Sigmoid colon (tissue), 6 donors: ENCODE measurements at regions not wholly inside any gene's neighbourhood (a gene's known extent, or its start where the extent isn't known, plus 50 kb on each side); places are given as distances from the start of the nearest gene placed in this dataset.

Experiments used
- DNase-seq: peaks from one replicate; pipeline ENCODE4 v3.0.0-alpha.2; 2019
- H3K27ac ChIP-seq, 4 donors: fragments of 200-600 bp; sonication (generic); one replicate each; pipeline ENCODE4 v1.5.1; 2016 to 2019; ENCODE audit warnings: mild to moderate bottlenecking in 1 of 4
- H3K27me3 ChIP-seq, 3 donors: fragments of 200-600 bp; sonication (generic); one replicate each; pipeline ENCODE4 v1.5.1; 2019; ENCODE audit warnings: mild to moderate bottlenecking in 1 of 3
- H3K36me3 ChIP-seq, 4 donors: fragments of 200-600 bp; sonication (generic); one replicate each; pipeline ENCODE4 v1.5.1; 2016 to 2019
- H3K4me1 ChIP-seq, 4 donors: fragments of 200-600 bp; sonication (generic); one replicate each; pipeline ENCODE4 v1.5.1; 2017 to 2019
- H3K4me3 ChIP-seq, 4 donors: fragments of 200-600 bp; sonication (generic); one replicate each; pipeline ENCODE4 v1.5.1; 2017 to 2019; ENCODE audit warnings: mild to moderate bottlenecking in 2 of 4, moderate library complexity in 1 of 4
- H3K9me3 ChIP-seq, 4 donors: fragments of 200-600 bp in 3 of 4; sonication (generic) in 3 of 4; one replicate each; pipeline versions ENCODE4 v1.5.1 to v1.6.1; 2013 to 2019
- CTCF ChIP-seq, 4 experiments: fragments of 450-650 bp in 3 of 4; fragments of 200-600 bp in 1 of 4; IDR thresholded peaks; one replicate each; pipeline ENCODE4 v1.5.1; 2016 to 2019; ENCODE audit warnings: antibody characterized with exemption in 4 of 4, mild to moderate bottlenecking in 3 of 4, moderate library complexity in 2 of 4
- EP300 ChIP-seq, 4 donors: sonication (generic); formaldehyde crosslinking; IDR thresholded peaks; one replicate each; pipeline ENCODE4 v1.6.1; 2017; ENCODE audit warnings: antibody characterized with exemption in 4 of 4
- POLR2A ChIP-seq, 2 donors: fragments of 450-650 bp; IDR thresholded peaks; one replicate each; pipeline ENCODE4 v1.6.1; 2016; ENCODE audit warnings: antibody characterized with exemption in 2 of 2, mild to moderate bottlenecking in 2 of 2, moderate library complexity in 2 of 2
- POLR2AphosphoS5 ChIP-seq, 4 donors: sonication (generic); formaldehyde crosslinking; IDR thresholded peaks; one replicate each; pipeline ENCODE4 v1.6.1; 2017; ENCODE audit warnings: antibody characterized with exemption in 4 of 4
- WGBS, 2 donors: extraction: QIAGEN DNeasy Blood & Tissue Kit; methylation state at CpG; one replicate each; pipeline ENCODE4 v1.1.7; 2013; 5-methylcytosine and 5-hydroxymethylcytosine counted together
- intact Hi-C: fragments of 100-400 bp; cut with DNase I; formaldehyde crosslinking; loops from one replicate; pipeline ENCODE4 v1.15.1; 2023
- donor health status: healthy with polysubstance abuse.
- donor health status: healthy.

GRCh38 chr4:24476282-24476681 is 108.1 kb downstream of the DHX15 start:
- H3K36me3 ChIP-seq, result no peaks in the 10 kb centered on the region
- intact Hi-C loops, result loop anchor here (10.0 kb wide), 1 partner anchor 319 kb away; the partner anchor contains the start of gene SOD3
- peaks cover 0 to 26% (median 18%) of the 10 kb centered on the region in 4 donors for H3K4me1 ChIP-seq
- no peak for DNase-seq
- no peaks in the 10 kb centered on the region for H3K9me3 ChIP-seq
- TF ChIP-seq CTCF (IDR thresholded peaks at IDR 0.05) (peak in 2 of 4 experiments; percentile 31 to 38), EP300 (IDR thresholded peaks at IDR 0.05) (no peak), POLR2AphosphoS5 (IDR thresholded peaks at IDR 0.05) (no peak), POLR2A (IDR thresholded peaks at IDR 0.05) (no peak)
- H3K27ac ChIP-seq, result no peak overlapping the region
- H3K27me3 ChIP-seq, result peaks cover 0 to 4% (median 4%) of the 10 kb centered on the region in 3 donors
- no peak overlapping the region for H3K4me3 ChIP-seq
- 53 to 58% methylated on average over 4 of the region's 4 CpGs for WGBS, 2 donors

DNA sequence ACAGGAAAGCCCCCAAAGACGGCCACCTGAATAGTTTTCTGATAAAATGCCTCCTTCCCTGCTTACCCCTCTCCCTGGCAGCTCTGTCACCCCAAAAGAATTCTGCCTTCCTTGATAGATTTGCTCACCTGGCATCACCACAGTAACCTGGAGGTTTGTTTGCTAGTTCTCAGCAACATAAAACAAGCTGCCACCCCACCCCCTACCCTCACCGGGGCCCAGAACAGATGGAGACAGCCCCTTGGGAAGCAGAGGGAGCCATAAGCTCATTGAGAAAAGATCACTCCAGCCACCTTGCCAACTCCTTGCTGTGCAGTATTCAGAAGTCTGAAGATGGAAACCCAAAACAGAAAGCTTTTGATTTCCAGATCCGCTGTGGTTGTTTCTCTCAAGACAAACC is 108.6 kb downstream of the DHX15 start:
- Histone ChIP-seq H3K27ac (no peak overlapping the region), H3K36me3 (no peaks in the 10 kb centered on the region), H3K4me1 (peaks cover 0 to 32% (median 19%) of the 10 kb centered on the region in 4 donors), H3K27me3 (peaks cover 0 to 4% (median 4%) of the 10 kb centered on the region in 3 donors), H3K9me3 (no peaks in the 10 kb centered on the region), H3K4me3 (no peak overlapping the region)
- WGBS, 2 donors, result 77 to 81% methylated on average over 3 of the region's 3 CpGs
- DNase-seq, result no peak
- no peak for TF ChIP-seq EP300 (IDR thresholded peaks at IDR 0.05)
- intact Hi-C loops, result loop anchor here (10.0 kb wide), 1 partner anchor 319 kb away; the partner anchor contains the start of gene SOD3

DNA sequence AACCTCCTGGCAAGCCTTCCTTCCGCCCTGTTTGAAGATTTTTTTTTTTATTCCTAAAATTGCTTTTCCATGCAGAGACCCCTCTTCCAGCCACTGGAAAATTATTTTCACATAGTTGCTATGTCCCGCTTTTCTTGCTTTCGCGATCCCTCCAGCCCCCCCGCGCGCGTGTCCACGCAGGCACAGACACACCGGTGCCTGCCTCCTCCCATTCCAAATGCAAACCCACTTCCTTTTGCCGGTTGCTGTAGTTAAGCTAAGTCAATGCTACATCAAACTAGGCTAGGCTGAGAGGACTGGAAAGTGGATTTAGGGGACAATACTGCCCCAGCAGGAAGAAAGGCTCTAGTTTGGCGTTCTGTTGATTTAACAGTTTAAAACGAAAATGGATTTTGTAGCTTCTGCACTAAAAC is 111.0 kb downstream of the DHX15 start:
- peaks cover 0 to 37% (median 29%) of the 10 kb centered on the region in 4 donors for H3K4me1 ChIP-seq
- intact Hi-C loops, result loop anchor here (2.0 to 10.0 kb wide), 3 partner anchors 79 to 321 kb away; partner anchors contain the start of genes DHX15 and SOD3
- no peaks in the 10 kb centered on the region for H3K36me3 ChIP-seq
- H3K27me3 ChIP-seq, result peaks cover 0 to 10% (median 4%) of the 10 kb centered on the region in 3 donors
- H3K4me3 ChIP-seq, result peak overlapping the region; percentile 50 to 61 (median 55)
- peak; percentile 65 for DNase-seq
- WGBS, 2 donors, result 1% methylated on average over 13 of the region's 13 CpGs
- peak overlapping the region; percentile 64 to 89 (median 74) for H3K27ac ChIP-seq
- no peak for TF ChIP-seq CTCF (IDR thresholded peaks at IDR 0.05)
- no peak for TF ChIP-seq EP300 (IDR thresholded peaks at IDR 0.05)
- TF ChIP-seq POLR2A (IDR thresholded peaks at IDR 0.05), result no peak
- no peak for TF ChIP-seq POLR2AphosphoS5 (IDR thresholded peaks at IDR 0.05)
- H3K9me3 ChIP-seq, result no peaks in the 10 kb centered on the region

GRCh38 chr4:24472514-24473308 is 111.6 kb downstream of the DHX15 start:
- Histone ChIP-seq H3K4me1 (peaks cover 0 to 33% (median 29%) of the 10 kb centered on the region in 4 donors), H3K9me3 (no peaks in the 10 kb centered on the region), H3K4me3 (peak overlapping the region; percentile 50 to 61 (median 55)), H3K27ac (peak overlapping the region; percentile 64 to 89 (median 74)), H3K27me3 (peaks cover 0 to 16% (median 4%) of the 10 kb centered on the region in 3 donors), H3K36me3 (no peaks in the 10 kb centered on the region)
- intact Hi-C loops, result loop anchor here (2.0 to 10.0 kb wide), 3 partner anchors 80 to 322 kb away; partner anchors contain the start of genes DHX15 and SOD3
- WGBS, 2 donors, result 0 to 1% methylated on average over 93 of the region's 93 CpGs
- TF ChIP-seq CTCF (IDR thresholded peaks at IDR 0.05) (peak; percentile 16 to 74 (median 54)), POLR2AphosphoS5 (IDR thresholded peaks at IDR 0.05) (peak; percentile 35 to 77 (median 49)), EP300 (IDR thresholded peaks at IDR 0.05) (peak in 1 of 4 donors; percentile 4), POLR2A (IDR thresholded peaks at IDR 0.05) (no peak)
- DNase-seq, result peak; percentile 95

GRCh38 chr4:24472161-24472510 is 112.2 kb downstream of the DHX15 start:
- intact Hi-C loops, result loop anchor here (2.0 to 10.0 kb wide), 3 partner anchors 80 to 323 kb away; partner anchors contain the start of genes DHX15 and SOD3
- H3K9me3 ChIP-seq, result no peaks in the 10 kb centered on the region
- 1 to 2% methylated on average over 21 of the region's 21 CpGs for WGBS, 2 donors
- peak overlapping the region; percentile 50 to 61 (median 55) for H3K4me3 ChIP-seq
- H3K27me3 ChIP-seq, result peaks cover 0 to 19% (median 4%) of the 10 kb centered on the region in 3 donors
- peak overlapping the region; percentile 64 to 89 (median 74) for H3K27ac ChIP-seq
- no peaks in the 10 kb centered on the region for H3K36me3 ChIP-seq
- TF ChIP-seq EP300 (IDR thresholded peaks at IDR 0.05), result no peak
- TF ChIP-seq POLR2A (IDR thresholded peaks at IDR 0.05), result no peak
- no peak for TF ChIP-seq POLR2AphosphoS5 (IDR thresholded peaks at IDR 0.05)
- no peak for TF ChIP-seq CTCF (IDR thresholded peaks at IDR 0.05)
- H3K4me1 ChIP-seq, result peaks cover 0 to 32% (median 29%) of the 10 kb centered on the region in 4 donors
- no peak for DNase-seq
